Nephron progenitor cell (in vitro differentiated cells): ENCODE measurements at regions not wholly inside any gene's neighbourhood (a gene's known extent, or its start where the extent isn't known, plus 50 kb on each side); places are given as distances from the start of the nearest gene placed in this dataset.
A peak's percentile ranks its signal among the peaks of the same experiment; 100 is the strongest.

ENCODE experiments used
- DNase-seq: peaks from one replicate; pipeline ENCODE4 v3.0.0; 2021
- H3K27ac Mint-ChIP-seq: 2 replicates; pipeline ENCODE4 v1.8.0; 2021; ENCODE audit warnings: mild to moderate bottlenecking, moderate library complexity, mixed read lengths
- H3K27me3 Mint-ChIP-seq: 2 replicates; pipeline ENCODE4 v1.8.0; 2021; ENCODE audit warnings: mild to moderate bottlenecking, low read depth, mixed read lengths; ENCODE audit not compliant: poor library complexity
- H3K36me3 Mint-ChIP-seq: 2 replicates; pipeline ENCODE4 v1.8.0; 2021; ENCODE audit warnings: low read depth, mixed read lengths
- H3K4me1 Mint-ChIP-seq: 2 replicates; pipeline ENCODE4 v1.8.0; 2021; ENCODE audit warnings: mixed read lengths
- H3K4me3 Mint-ChIP-seq: 2 replicates; pipeline ENCODE4 v1.8.0; 2021; ENCODE audit warnings: mild to moderate bottlenecking, moderate library complexity, mixed read lengths
- H3K9me3 Mint-ChIP-seq: 2 replicates; pipeline ENCODE4 v1.8.0; 2021; ENCODE audit warnings: mild to moderate bottlenecking, moderate library complexity, mixed read lengths
- CTCF ChIP-seq: fragments of 200-600 bp; sonication (generic); IDR thresholded peaks from 2 replicates; pipeline ENCODE4 v1.5.0; 2021; ENCODE audit warnings: antibody characterized with exemption

GRCh38 chr22:27669798-27670599, 131.6 kb downstream of the MN1 start:
- peaks cover 51% of the 10 kb centered on the region for H3K27me3 Mint-ChIP-seq
- DNase-seq: no peak
- no peak overlapping the region for H3K27ac Mint-ChIP-seq
- H3K36me3 Mint-ChIP-seq: peaks cover 9% of the 10 kb centered on the region
- no peak for TF ChIP-seq CTCF
- H3K4me3 Mint-ChIP-seq: no peak overlapping the region
- H3K4me1 Mint-ChIP-seq: peaks cover 66% of the 10 kb centered on the region
- peaks cover 12% of the 10 kb centered on the region for H3K9me3 Mint-ChIP-seq

- no peak for TF ChIP-seq CTCF
- H3K36me3 Mint-ChIP-seq: peaks cover 9% of the 10 kb centered on the region
- H3K27me3 Mint-ChIP-seq: peaks cover 53% of the 10 kb centered on the region
- H3K27ac Mint-ChIP-seq: no peak overlapping the region
- peaks cover 11% of the 10 kb centered on the region for H3K9me3 Mint-ChIP-seq
- DNase-seq: peak; percentile 86
- H3K4me3 Mint-ChIP-seq: no peak overlapping the region
- peaks cover 66% of the 10 kb centered on the region for H3K4me1 Mint-ChIP-seq
Observed at GRCh38 chr22:27670701-27671412, 130.7 kb downstream of the MN1 start.

DNA sequence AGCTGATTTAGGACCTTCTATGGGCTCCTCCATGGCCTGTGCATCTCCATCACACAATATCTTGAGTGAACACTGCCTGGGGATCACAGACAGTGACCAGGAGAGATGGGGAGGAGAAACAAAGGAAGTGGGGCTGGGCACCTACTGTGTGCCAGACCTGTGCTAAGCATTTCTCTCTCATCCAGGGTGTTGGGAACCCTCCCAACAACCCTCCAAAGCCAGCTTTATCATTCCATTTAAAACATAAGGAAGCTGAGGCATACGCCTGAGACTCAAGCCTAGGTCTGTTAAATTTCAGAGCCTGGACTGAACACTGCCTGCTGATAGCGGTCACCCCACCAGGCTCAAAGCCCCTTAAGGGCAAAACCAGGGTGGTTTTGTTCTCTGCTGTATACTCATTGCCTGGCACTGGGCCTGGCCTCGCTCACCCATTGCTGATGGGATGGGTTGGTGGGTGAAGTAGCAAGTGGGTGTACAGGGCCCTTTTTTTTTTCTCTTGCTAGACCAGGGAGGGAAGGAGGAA, 130.1 kb downstream of the MN1 start:
- no peak overlapping the region for H3K4me3 Mint-ChIP-seq
- H3K27ac Mint-ChIP-seq: no peak overlapping the region
- peaks cover 7% of the 10 kb centered on the region for H3K36me3 Mint-ChIP-seq
- no peak for DNase-seq
- TF ChIP-seq CTCF: no peak
- H3K9me3 Mint-ChIP-seq: peaks cover 14% of the 10 kb centered on the region
- peaks cover 64% of the 10 kb centered on the region for H3K4me1 Mint-ChIP-seq
- peaks cover 60% of the 10 kb centered on the region for H3K27me3 Mint-ChIP-seq

DNA sequence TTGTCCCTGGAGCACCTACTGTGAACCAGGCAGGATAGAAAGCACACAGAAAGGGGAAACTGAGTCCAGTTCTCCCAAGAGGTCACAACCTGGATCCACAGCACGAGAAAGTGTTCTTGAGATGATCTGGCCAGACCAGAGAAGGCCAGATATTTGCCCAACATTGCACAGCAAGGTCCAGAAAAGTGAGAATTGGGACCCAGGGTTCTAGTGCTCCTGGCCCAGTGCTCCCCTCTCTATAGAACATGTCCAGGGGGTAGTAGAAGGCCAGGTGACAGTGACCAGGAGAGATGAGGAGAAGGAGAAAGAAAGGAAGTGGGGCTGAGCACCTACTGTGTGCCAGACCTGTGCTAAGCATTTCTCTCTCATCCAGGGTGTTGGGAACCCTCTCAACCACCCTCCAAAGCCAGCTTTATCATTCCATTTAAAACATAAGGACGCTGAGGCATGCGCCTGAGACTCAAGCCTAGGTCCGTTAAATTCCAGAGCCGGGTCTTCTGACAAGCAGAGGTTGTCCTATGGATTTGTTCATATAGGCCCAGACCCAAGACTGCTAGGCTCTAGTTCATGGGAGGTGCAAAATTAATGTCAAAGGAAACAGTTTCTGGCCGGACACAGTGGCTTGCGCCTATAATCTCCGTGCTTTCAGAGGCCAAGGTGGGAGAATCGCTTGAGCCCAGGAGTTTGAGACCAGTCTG, 128.7 kb downstream of the MN1 start:
- no peaks in the 10 kb centered on the region for H3K36me3 Mint-ChIP-seq
- DNase-seq: no peak
- no peak overlapping the region for H3K4me3 Mint-ChIP-seq
- TF ChIP-seq CTCF: no peak
- peaks cover 53% of the 10 kb centered on the region for H3K27me3 Mint-ChIP-seq
- peaks cover 11% of the 10 kb centered on the region for H3K9me3 Mint-ChIP-seq
- peaks cover 60% of the 10 kb centered on the region for H3K4me1 Mint-ChIP-seq
- H3K27ac Mint-ChIP-seq: no peak overlapping the region

GRCh38 chr22:27673839-27674238, 127.7 kb downstream of the MN1 start:
- no peaks in the 10 kb centered on the region for H3K36me3 Mint-ChIP-seq
- H3K27me3 Mint-ChIP-seq: peaks cover 54% of the 10 kb centered on the region
- no peak overlapping the region for H3K4me3 Mint-ChIP-seq
- peak; percentile 51 for DNase-seq
- peaks cover 60% of the 10 kb centered on the region for H3K4me1 Mint-ChIP-seq
- H3K27ac Mint-ChIP-seq: peak overlapping the region; percentile 57
- peaks cover 11% of the 10 kb centered on the region for H3K9me3 Mint-ChIP-seq
- TF ChIP-seq CTCF: no peak
